Ishikawa (cell line): ENCODE measurements at regions not wholly inside any gene's neighbourhood (a gene's known extent, or its start where the extent isn't known, plus 50 kb on each side); places are given as distances from the start of the nearest gene placed in this dataset.
A peak's percentile ranks its signal among the peaks of the same experiment; 100 is the strongest.

Experiments
- CEBPB ChIP-seq: IDR thresholded peaks from 2 replicates; pipeline ENCODE4 v1.6.1; 2012
- RAD21 ChIP-seq: IDR thresholded peaks from 2 replicates; pipeline ENCODE4 v1.6.1; 2012; ENCODE audit warnings: low read depth
- TF ChIP-seq, protein P1 (sequence below): IDR thresholded peaks from 2 replicates; pipeline ENCODE4 v1.6.1; 2012; ENCODE audit warnings: low read depth, mild to moderate bottlenecking

DNA sequence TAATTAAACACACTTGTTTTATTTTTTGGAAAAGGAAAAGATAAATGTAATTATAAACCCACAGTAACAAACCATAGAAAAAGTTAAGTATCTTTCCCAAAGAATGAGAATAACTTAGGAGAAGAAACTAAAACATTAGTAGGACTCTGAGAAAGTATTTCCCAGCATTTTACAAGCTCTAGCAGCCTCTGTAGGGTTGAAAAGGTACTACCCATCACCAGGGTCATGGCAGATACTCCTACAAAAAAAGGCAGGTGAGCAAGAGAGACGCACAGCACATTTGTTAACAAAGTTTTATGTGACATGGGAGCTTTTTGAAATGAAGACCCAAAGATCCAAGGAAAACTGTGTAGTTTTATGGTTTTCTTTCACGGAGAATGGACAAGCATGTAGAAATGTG is 77.7 kb upstream of the FAM169A start:
- TF ChIP-seq RAD21 (peak; percentile 28; the same call in 1 of the 2 replicates), CEBPB (no peak)
- TF ChIP-seq, protein P1, sequence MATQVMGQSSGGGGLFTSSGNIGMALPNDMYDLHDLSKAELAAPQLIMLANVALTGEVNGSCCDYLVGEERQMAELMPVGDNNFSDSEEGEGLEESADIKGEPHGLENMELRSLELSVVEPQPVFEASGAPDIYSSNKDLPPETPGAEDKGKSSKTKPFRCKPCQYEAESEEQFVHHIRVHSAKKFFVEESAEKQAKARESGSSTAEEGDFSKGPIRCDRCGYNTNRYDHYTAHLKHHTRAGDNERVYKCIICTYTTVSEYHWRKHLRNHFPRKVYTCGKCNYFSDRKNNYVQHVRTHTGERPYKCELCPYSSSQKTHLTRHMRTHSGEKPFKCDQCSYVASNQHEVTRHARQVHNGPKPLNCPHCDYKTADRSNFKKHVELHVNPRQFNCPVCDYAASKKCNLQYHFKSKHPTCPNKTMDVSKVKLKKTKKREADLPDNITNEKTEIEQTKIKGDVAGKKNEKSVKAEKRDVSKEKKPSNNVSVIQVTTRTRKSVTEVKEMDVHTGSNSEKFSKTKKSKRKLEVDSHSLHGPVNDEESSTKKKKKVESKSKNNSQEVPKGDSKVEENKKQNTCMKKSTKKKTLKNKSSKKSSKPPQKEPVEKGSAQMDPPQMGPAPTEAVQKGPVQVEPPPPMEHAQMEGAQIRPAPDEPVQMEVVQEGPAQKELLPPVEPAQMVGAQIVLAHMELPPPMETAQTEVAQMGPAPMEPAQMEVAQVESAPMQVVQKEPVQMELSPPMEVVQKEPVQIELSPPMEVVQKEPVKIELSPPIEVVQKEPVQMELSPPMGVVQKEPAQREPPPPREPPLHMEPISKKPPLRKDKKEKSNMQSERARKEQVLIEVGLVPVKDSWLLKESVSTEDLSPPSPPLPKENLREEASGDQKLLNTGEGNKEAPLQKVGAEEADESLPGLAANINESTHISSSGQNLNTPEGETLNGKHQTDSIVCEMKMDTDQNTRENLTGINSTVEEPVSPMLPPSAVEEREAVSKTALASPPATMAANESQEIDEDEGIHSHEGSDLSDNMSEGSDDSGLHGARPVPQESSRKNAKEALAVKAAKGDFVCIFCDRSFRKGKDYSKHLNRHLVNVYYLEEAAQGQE = no peak
